SH-SY5Y (cell line): ENCODE measurements at regions not wholly inside any gene's neighbourhood (a gene's known extent, or its start where the extent isn't known, plus 50 kb on each side); places are given as distances from the start of the nearest gene placed in this dataset.

Source experiments
- GATA2 ChIP-seq: IDR thresholded peaks from 2 replicates; pipeline ENCODE4 v1.6.1; 2011; ENCODE audit warnings: mild to moderate bottlenecking, low read depth, low read length
- GATA3 ChIP-seq: IDR thresholded peaks from 2 replicates; pipeline ENCODE4 v1.6.1; 2011; ENCODE audit warnings: low read depth, mild to moderate bottlenecking, low read length, moderate library complexity

DNA sequence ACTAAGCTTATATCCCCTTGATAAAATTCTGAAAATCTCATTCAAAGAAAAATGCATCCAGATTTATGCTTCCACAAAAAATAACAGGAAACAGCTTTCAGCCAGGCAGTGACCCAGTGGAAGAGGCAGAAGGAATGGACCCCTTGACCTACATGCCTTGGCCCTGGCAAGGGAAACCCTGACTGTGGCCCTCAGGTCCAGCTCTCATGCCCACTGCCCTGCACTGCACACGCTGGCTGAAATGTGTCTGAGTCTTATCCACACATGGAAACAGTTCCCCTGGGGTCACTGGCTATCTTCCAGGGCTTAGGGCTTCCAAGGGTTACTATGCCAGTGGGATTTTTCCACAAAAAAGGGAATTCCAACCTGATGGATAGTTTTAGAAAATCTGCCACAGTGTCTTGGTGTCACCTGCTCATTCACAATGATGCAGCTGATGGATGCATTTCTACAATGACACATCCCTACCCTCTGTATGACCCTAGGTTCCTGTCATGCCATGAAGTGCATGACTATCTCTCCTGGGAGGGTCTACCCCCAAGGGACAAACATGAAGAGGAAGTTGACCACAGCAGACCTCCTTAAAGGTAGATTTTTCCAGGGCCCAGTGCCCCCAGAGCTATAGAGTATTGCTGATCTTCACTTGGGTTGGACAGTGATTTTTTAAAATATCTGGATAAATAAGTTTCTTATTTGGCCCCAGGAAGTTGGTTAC, 121.9 kb upstream of the CD93 start:
- TF ChIP-seq GATA2, result no peak
- no peak for TF ChIP-seq GATA3
